Loucy (cell line): ENCODE measurements at regions not wholly inside any gene's neighbourhood (a gene's known extent, or its start where the extent isn't known, plus 50 kb on each side); places are given as distances from the start of the nearest gene placed in this dataset.

Experiments used
- H2AFZ ChIP-seq: fragments of 200-600 bp; sonication (generic); 2 replicates; pipeline ENCODE4 v1.6.0; 2016; ENCODE audit warnings: antibody characterized with exemption, mild to moderate bottlenecking, low read length, moderate library complexity
- H3F3A ChIP-seq: fragments of 200-600 bp; 2 replicates; pipeline ENCODE4 v1.6.0; 2016; ENCODE audit warnings: antibody characterized with exemption, low read depth, mild to moderate bottlenecking
- H3K27me3 ChIP-seq: fragments of 200-600 bp; sonication (generic); 2 replicates; pipeline ENCODE4 v1.6.1; 2014; ENCODE audit warnings: low read length, mild to moderate bottlenecking; ENCODE audit not compliant: insufficient read depth, poor library complexity, severe bottlenecking
- H3K36me3 ChIP-seq: fragments of 200-600 bp; sonication (generic); 2 replicates; pipeline ENCODE4 v1.6.1; 2016; ENCODE audit warnings: low read length; ENCODE audit not compliant: insufficient read depth
- H3K4me1 ChIP-seq: fragments of 200-600 bp; sonication (generic); 2 replicates; pipeline ENCODE4 v1.5.1; 2014; ENCODE audit warnings: low read length, mild to moderate bottlenecking; ENCODE audit not compliant: insufficient read depth, poor library complexity, severe bottlenecking
- H3K4me2 ChIP-seq: fragments of 200-600 bp; sonication (generic); 2 replicates; pipeline ENCODE4 v1.6.0; 2014; ENCODE audit warnings: antibody characterized with exemption, low read length, low read depth, mild to moderate bottlenecking; ENCODE audit not compliant: poor library complexity, severe bottlenecking
- H3K4me3 ChIP-seq: fragments of 200-600 bp; sonication (generic); 2 replicates; pipeline ENCODE4 v1.5.1; 2014; ENCODE audit warnings: low read length, mild to moderate bottlenecking, mixed read lengths; ENCODE audit not compliant: poor library complexity, severe bottlenecking
- H3K79me2 ChIP-seq: fragments of 200-600 bp; sonication (generic); 2 replicates; pipeline ENCODE4 v1.6.1; 2014; ENCODE audit warnings: low read length; ENCODE audit not compliant: insufficient read depth
- H3K9ac ChIP-seq: fragments of 200-600 bp; sonication (generic); 2 replicates; pipeline ENCODE4 v1.6.0; 2014; ENCODE audit warnings: mild to moderate bottlenecking, low read depth, low read length, moderate library complexity; ENCODE audit not compliant: poor library complexity, severe bottlenecking
- H3K9me2 ChIP-seq: fragments of 200-600 bp; sonication (generic); replicated peaks from 2 replicates; pipeline ENCODE4 v1.6.1; 2016; ENCODE audit warnings: low read depth, low read length, mixed read lengths
- H3K9me3 ChIP-seq: fragments of 200-600 bp; sonication (generic); 2 replicates; pipeline ENCODE4 v1.6.1; 2014; ENCODE audit warnings: mild to moderate bottlenecking, antibody characterized with exemption, low read length, low read depth; ENCODE audit not compliant: insufficient read depth
- H4K20me1 ChIP-seq: fragments of 200-600 bp; sonication (generic); 2 replicates; pipeline ENCODE4 v1.6.0; 2014; ENCODE audit warnings: antibody characterized with exemption, low read length, mild to moderate bottlenecking; ENCODE audit not compliant: insufficient read depth, poor library complexity, severe bottlenecking
- CTCF ChIP-seq: fragments of 200-600 bp; sonication (generic); conservative IDR thresholded peaks from 2 replicates; pipeline ENCODE4 v1.5.1; 2014; ENCODE audit warnings: mild to moderate bottlenecking, antibody characterized with exemption, low read length
- EZH2phosphoT487 ChIP-seq: fragments of 200-600 bp; IDR thresholded peaks from 2 replicates; pipeline ENCODE4 v1.6.1; 2018; ENCODE audit warnings: antibody characterized with exemption, mild to moderate bottlenecking, moderate library complexity, borderline replicate concordance

- no peak overlapping the region for H2AFZ ChIP-seq
Measured at GRCh38 chr10:63987212-63987611, 466.0 kb downstream of the REEP3 start.

GRCh38 chr10:63994371-63994770, 473.2 kb downstream of the REEP3 start:
- TF ChIP-seq EZH2phosphoT487 (no peak), CTCF (no peak)
- Histone ChIP-seq H3K9me2 (no peaks in the 10 kb centered on the region), H2AFZ (no peak overlapping the region), H3K36me3 (no peaks in the 10 kb centered on the region), H3K4me3 (no peak overlapping the region), H3F3A (no peaks in the 10 kb centered on the region), H3K4me1 (no peaks in the 10 kb centered on the region), H3K4me2 (no peak overlapping the region), H3K79me2 (no peaks in the 10 kb centered on the region), H3K9ac (no peak overlapping the region), H3K9me3 (no peaks in the 10 kb centered on the region; the same call in 1 of the 2 replicates), H4K20me1 (no peaks in the 10 kb centered on the region), H3K27me3 (no peaks in the 10 kb centered on the region)

More at GRCh38 chr10:63987212-63987611, 466.0 kb downstream of the REEP3 start:
- no peak overlapping the region for H3K4me2 ChIP-seq
- no peaks in the 10 kb centered on the region for H4K20me1 ChIP-seq
- H3K4me1 ChIP-seq, result no peaks in the 10 kb centered on the region
- H3K9me2 ChIP-seq, result no peaks in the 10 kb centered on the region
- no peak overlapping the region for H3K9ac ChIP-seq
- no peaks in the 10 kb centered on the region for H3K36me3 ChIP-seq
- H3K4me3 ChIP-seq, result no peak overlapping the region
- no peaks in the 10 kb centered on the region; the same call in 1 of the 2 replicates for H3K9me3 ChIP-seq
- no peaks in the 10 kb centered on the region for H3K79me2 ChIP-seq
- TF ChIP-seq EZH2phosphoT487 (no peak), CTCF (peak; percentile 35)
- H3F3A ChIP-seq, result no peaks in the 10 kb centered on the region
- H3K27me3 ChIP-seq, result no peaks in the 10 kb centered on the region

GRCh38 chr10:64007157-64007556, 486.0 kb downstream of the REEP3 start:
- no peak overlapping the region for H2AFZ ChIP-seq
- no peak overlapping the region for H3K9ac ChIP-seq
- H3K9me2 ChIP-seq, result no peaks in the 10 kb centered on the region
- no peak for TF ChIP-seq CTCF
- TF ChIP-seq EZH2phosphoT487, result no peak
- H3K9me3 ChIP-seq, result no peaks in the 10 kb centered on the region
- no peaks in the 10 kb centered on the region for H3K36me3 ChIP-seq
- H3K4me2 ChIP-seq, result no peak overlapping the region
- no peaks in the 10 kb centered on the region for H3K79me2 ChIP-seq
- no peaks in the 10 kb centered on the region for H3K4me1 ChIP-seq
- H3K4me3 ChIP-seq, result no peak overlapping the region
- H4K20me1 ChIP-seq, result no peaks in the 10 kb centered on the region
- H3F3A ChIP-seq, result no peaks in the 10 kb centered on the region
- H3K27me3 ChIP-seq, result no peaks in the 10 kb centered on the region
